Kidney (tissue), 13 donors: ENCODE measurements at regions not wholly inside any gene's neighbourhood (a gene's known extent, or its start where the extent isn't known, plus 50 kb on each side); places are given as distances from the start of the nearest gene placed in this dataset.

Experiments
- DNase-seq, 5 donors: peaks; one replicate each; pipeline ENCODE4 v3.0.0-alpha.2; 2013 to 2020
- FAIRE-seq: peaks from 2 replicates; lab custom pipeline; 2012; peaks lifted over from hg19 to GRCh38; lab: Jason Lieb, UNC
- H3K27ac ChIP-seq, 2 donors: one replicate each; pipeline ENCODE4 v1.7.0; 2013; ENCODE audit warnings: low read depth in 2 of 2, low read length in 2 of 2, inconsistent platforms in 1 of 2
- H3K27me3 ChIP-seq: one replicate; pipeline ENCODE4 v1.7.1; 2013; ENCODE audit warnings: low read length, inconsistent platforms; ENCODE audit not compliant: control insufficient read depth, insufficient read depth
- H3K36me3 ChIP-seq, 3 donors: one replicate each; pipeline versions ENCODE4 v1.7.0 to v1.7.1; 2013; ENCODE audit warnings: low read length in 3 of 3, control low read depth in 1 of 3, inconsistent platforms in 1 of 3; ENCODE audit not compliant: insufficient read depth in 3 of 3, control insufficient read depth in 2 of 3
- H3K4me1 ChIP-seq, 3 donors: one replicate each; pipeline versions ENCODE4 v1.7.0 to v1.7.1; 2013; ENCODE audit warnings: low read length in 3 of 3, inconsistent platforms in 1 of 3, low read depth in 1 of 3; ENCODE audit not compliant: control insufficient read depth in 2 of 3, insufficient read depth in 2 of 3
- H3K4me3 ChIP-seq, 3 donors: one replicate each; pipeline versions ENCODE4 v1.7.0 to v1.8.1; 2013; ENCODE audit warnings: low read length in 3 of 3, control low read depth in 1 of 3, inconsistent platforms in 1 of 3
- H3K9ac ChIP-seq, 3 donors: one replicate each; pipeline versions ENCODE4 v1.7.0 to v1.7.1; 2013; ENCODE audit warnings: low read length in 3 of 3, control low read depth in 1 of 3, inconsistent platforms in 1 of 3
- H3K9me3 ChIP-seq, 3 donors: one replicate each; pipeline versions ENCODE4 v1.7.0 to v1.7.1; 2013; ENCODE audit warnings: low read length in 3 of 3, control low read depth in 1 of 3, inconsistent platforms in 1 of 3; ENCODE audit not compliant: control insufficient read depth in 2 of 3, insufficient read depth in 1 of 3
- intact Hi-C: fragments of 100-400 bp; cut with DNase I; formaldehyde crosslinking; loops from one replicate; pipeline ENCODE4 v1.11.1; 2022
- TF ChIP-seq, protein P1 (sequence below): IDR thresholded peaks from 3 replicates; pipeline ENCODE4 v1.5.1; 2012; ENCODE audit warnings: mild to moderate bottlenecking, moderate library complexity, borderline replicate concordance; ENCODE audit not compliant: insufficient read depth; ENCODE audit errors: extremely low read depth
- donor health status: control.
- donor health status: control.
- donor health status: control.
- donor health status: control.
- donor health status: control.
- donor health status: DM: yes; HTN: yes; CAD: no.
- donor health status: Normal renal cell carcinoma (clear cell type).

DNA sequence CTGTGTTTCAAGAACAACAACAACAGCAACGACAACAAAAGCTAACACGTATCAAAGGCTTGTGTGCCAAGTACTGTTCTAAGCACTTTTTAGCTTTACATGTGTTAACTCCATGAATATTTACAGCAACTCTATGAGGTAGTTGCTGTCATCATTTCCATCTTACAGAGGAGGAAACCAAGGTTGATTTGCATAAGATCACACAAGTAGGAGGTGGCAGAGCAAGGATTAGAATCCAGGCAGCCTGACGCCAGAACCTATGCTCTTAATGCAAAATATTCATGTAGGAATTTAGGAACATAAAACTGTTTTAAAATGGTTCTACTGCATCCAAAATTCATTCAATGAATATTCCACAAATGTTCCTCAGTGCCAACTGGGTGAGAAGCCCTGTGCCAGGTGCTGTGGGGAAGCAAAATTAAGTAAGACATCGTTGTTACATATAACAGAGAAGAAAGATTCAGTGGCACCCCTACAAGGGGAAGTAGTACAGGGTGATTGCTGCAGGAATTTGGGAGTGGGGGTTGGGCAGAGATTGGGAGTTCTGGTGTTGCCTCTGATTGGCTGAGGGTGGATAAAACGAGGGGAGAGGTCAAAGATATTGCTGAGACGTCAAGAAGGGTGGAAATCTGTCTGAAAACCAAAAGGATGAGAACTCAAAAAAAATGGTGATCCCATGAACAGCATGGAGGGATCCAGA is 86.1 kb upstream of the ARHGAP20 start:
- FAIRE-seq = no peak
- intact Hi-C loops = no loop called here
- TF ChIP-seq, protein P1, sequence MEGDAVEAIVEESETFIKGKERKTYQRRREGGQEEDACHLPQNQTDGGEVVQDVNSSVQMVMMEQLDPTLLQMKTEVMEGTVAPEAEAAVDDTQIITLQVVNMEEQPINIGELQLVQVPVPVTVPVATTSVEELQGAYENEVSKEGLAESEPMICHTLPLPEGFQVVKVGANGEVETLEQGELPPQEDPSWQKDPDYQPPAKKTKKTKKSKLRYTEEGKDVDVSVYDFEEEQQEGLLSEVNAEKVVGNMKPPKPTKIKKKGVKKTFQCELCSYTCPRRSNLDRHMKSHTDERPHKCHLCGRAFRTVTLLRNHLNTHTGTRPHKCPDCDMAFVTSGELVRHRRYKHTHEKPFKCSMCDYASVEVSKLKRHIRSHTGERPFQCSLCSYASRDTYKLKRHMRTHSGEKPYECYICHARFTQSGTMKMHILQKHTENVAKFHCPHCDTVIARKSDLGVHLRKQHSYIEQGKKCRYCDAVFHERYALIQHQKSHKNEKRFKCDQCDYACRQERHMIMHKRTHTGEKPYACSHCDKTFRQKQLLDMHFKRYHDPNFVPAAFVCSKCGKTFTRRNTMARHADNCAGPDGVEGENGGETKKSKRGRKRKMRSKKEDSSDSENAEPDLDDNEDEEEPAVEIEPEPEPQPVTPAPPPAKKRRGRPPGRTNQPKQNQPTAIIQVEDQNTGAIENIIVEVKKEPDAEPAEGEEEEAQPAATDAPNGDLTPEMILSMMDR = no peak
- H3K27ac ChIP-seq = no peak overlapping the region
- DNase-seq = no peak
- no peaks in the 10 kb centered on the region for H3K36me3 ChIP-seq
- H3K9me3 ChIP-seq = no peaks in the 10 kb centered on the region
- no peak overlapping the region for H3K4me3 ChIP-seq
- H3K27me3 ChIP-seq = no peaks in the 10 kb centered on the region
- H3K4me1 ChIP-seq = no peaks in the 10 kb centered on the region
- no peak overlapping the region for H3K9ac ChIP-seq

DNA sequence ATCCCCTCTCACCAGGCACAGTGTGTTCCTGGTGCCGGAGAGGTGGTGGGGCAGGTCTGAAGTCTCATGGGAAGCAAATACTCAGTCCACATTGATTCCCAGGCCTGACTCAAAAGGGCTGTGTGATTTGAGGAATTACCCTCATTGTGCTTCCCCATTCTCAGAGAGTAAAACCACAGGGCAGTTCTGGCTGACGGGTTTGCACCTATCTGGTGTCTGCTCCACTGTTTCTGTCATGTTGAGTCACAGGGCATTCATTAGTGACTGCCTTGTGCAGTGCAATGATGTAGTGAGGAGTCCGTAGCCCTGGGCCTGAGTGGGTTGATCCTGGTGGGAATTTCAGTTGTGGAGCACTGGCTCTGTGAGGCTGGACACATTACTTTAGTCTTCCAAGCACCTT is 85.2 kb upstream of the ARHGAP20 start:
- intact Hi-C loops = no loop called here
- Histone ChIP-seq H3K9me3 (no peaks in the 10 kb centered on the region), H3K27ac (no peak overlapping the region), H3K4me1 (no peaks in the 10 kb centered on the region), H3K27me3 (no peaks in the 10 kb centered on the region), H3K9ac (no peak overlapping the region), H3K4me3 (no peak overlapping the region), H3K36me3 (no peaks in the 10 kb centered on the region)
- TF ChIP-seq, protein P1 = no peak
- no peak for DNase-seq
- no peak for FAIRE-seq

- intact Hi-C loops = no loop called here
- no peaks in the 10 kb centered on the region for H3K9me3 ChIP-seq
- H3K4me3 ChIP-seq = no peak overlapping the region
- no peaks in the 10 kb centered on the region for H3K36me3 ChIP-seq
- FAIRE-seq (no peak), DNase-seq (no peak)
- H3K27me3 ChIP-seq = no peaks in the 10 kb centered on the region
- no peaks in the 10 kb centered on the region for H3K4me1 ChIP-seq
- no peak overlapping the region for H3K9ac ChIP-seq
- no peak overlapping the region for H3K27ac ChIP-seq
- TF ChIP-seq, protein P1 = no peak
Measured at GRCh38 chr11:110795112-110795624, 82.9 kb upstream of the ARHGAP20 start.
